Kidney tubule cell (primary cell): ENCODE measurements at regions not wholly inside any gene's neighbourhood (a gene's known extent, or its start where the extent isn't known, plus 50 kb on each side); places are given as distances from the start of the nearest gene placed in this dataset.
"Not testable (repeated sequence)": the region's sequence is repeated elsewhere in the genome, so short reads cannot be mapped to it uniquely, and the experiment has no call there.

Experiments
- DNase-seq: peaks from one replicate; pipeline ENCODE4 v3.0.0-alpha.2; 2018; ENCODE audit warnings: low spot score

DNA sequence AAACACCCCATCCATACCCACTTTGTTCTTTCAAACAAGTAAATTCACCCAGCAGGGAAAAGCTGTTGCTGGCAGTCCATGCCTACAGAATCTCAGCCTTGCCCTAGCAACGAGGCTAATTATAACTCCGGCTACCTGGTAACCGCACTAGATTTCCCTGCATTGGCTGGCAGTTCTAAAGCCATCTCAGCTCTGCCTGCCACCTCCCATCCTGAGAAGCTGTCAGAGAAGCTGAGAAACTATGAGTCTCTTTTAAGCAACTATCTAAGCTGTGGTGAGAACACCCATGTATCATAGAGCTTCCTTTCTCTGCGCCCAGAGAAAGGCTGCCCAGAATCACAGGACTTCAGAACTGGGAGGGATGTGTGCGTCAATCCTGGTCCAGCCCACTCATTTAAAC, 126.5 kb upstream of the NBPF9 start:
- not testable (repeated sequence) for DNase-seq

DNA sequence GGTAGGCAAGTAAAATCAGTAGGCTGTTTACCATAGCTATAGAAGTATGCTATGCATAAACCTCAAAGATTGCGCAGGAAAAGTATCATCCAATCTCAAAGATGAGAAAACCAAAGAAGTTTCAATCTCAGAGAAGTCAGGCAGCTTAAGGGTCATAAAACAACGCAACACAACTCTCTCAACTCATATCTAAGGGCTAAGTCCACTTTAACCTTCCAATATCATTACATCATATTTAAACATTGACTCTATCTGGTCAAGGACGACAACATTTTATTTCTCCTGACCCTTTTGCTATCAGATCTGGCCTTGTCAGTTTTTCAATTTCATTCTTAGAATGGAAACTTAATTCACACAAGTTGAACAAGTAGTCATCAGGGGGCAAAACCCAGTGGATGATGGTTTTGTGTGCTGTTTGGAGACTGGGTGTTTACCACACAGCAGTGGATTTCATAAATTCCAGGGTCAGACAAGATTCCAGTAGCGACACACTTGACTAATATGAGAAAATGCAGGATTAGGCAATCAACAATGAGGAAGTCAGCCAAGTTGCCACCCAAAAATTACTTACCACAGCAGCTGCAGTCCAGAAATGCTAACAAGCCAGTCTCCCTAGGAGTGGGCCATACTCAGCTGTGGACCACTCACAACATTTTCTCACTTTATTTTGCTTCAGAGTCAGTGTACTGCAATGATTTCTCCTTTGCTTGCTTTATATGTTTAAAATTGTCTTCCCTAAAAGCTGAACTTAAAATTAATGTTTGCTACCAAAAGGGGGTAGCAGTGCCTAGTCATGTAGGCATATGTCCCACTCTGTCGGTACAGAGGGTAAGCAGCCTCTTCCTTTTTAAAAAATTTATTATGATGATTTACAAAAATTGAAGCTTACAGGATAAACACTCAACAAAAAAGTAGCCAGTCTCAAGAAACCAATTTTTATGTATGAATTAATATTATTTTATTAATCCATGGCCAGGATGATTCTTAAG, 131.9 kb upstream of the NBPF9 start:
- not testable (repeated sequence) for DNase-seq

DNA sequence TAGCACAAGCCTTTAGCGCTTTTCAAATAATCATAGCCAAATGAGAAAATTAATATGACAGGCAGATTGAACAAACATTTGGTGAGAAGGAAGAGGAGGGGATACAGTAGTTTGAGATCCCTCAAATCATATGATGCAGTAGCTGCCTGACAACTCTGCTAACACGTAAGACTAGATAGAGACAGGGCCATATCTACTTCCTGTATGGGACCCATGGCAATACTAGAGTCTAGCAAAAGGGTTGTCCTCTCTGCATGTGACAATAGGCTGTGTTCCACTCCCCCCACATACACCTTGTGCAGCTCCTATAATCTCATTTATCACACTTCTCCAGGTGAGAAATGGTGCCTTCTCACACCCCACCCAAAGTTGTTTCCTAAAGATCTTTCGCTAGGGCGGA, 134.2 kb upstream of the NBPF9 start:
- not testable (repeated sequence) for DNase-seq

DNA sequence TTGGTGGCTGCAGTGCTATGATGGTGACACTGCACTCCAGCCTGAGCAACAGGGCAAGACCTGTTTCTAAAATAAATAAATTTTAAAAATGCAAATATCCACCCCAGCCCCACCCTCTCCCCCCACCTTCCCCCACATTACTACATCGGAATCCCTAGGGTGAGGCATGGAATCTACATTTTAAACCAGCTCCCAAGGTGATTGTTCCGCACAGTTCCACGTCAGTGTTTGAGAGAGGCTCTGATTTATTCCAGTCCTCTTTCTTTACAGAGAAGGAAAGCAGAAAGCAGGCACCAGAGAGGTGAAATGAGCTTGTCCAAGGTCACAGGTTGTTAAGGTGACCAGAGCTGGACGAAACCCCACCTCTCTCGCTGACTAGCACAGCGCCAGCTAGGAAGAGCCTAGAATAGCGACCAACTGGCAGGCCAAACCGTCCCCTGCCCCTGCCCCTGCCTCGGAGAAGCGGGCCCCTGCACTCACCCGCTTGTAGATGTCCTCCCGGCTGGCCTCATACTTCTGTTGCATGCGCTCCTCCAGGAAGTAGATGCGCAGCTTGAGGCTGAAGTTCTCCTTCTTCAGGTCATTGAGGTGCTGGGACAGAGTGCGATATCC, 136.7 kb upstream of the NBPF9 start:
- not testable (repeated sequence) for DNase-seq

DNA sequence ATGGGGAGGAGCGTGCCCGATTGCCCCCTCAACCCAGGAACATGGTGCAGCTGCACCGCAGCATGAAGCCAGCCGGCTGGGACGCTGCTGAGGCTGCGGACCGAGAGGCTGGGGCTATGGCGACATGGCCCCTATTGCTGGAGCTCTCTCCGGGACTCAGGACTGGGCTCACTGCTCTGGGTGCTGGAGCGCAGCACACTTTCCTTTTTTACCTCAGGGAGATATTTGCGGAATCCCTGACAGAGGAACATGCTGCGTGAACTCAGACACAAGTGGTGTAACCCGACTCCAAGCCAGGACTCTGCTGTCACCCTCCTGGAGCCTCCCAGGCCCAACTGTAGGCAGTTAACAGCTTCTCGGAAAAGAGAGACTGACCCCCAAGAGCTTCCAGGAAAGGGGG, 137.2 kb upstream of the NBPF9 start:
- not testable (repeated sequence) for DNase-seq

DNA sequence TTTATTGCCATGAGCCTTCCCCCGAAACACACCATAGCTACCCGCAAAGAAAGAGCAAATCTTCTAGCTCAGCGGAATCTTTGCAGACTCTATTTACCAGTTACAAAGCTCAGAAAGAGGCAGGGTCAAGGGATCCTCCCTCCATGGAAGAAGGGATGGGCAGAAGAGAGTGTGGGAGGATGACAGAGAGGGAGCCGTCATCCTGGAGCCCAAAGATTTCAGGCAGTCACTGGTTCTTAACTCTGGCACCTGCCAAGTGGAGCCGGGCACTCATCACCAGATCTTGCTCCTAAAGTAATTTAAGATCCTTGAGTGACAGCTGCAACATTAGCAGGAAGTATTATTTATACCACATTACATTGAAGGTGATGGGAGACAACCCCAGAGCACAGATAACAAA, 137.9 kb upstream of the NBPF9 start:
- not testable (repeated sequence) for DNase-seq

DNA sequence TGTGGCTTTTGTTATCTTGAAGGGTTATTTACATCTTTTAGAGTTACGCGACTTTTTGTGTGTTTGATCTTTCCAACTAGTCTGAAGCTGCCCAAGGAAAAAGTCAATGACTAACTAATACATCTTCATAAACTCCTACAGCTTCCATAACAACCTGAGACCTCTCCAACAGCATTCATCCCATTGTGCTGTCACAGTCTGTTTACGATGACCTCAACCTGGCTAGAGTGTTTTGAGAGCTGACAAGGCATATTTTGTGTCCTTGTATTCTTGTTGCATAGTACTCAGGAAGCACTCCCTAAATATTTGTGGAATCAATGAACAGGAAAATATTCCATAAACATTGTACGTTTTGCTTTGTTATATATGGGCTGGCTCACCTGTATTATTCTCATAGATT, 140.2 kb upstream of the NBPF9 start:
- DNase-seq = not testable (repeated sequence)

DNA sequence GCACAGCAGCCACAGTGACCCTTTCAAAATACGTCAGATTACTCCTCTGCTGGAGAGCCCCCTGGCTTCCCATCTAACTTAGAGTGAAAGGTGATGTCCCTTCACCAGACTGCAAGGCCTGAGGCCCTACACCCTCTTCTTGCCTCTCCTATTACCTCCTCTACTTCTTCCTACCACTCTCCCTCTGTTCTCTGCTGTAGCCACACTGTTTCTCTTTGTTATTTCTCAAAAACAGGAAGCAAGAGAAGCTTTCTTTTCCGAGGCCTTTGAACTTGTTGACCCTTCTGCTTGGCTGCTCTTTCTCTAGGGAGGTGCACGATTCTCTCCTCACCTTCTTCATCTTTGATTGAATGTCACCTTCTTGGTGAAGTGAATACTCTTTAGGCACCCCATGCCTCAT, 141.3 kb upstream of the NBPF9 start:
- not testable (repeated sequence) for DNase-seq

DNA sequence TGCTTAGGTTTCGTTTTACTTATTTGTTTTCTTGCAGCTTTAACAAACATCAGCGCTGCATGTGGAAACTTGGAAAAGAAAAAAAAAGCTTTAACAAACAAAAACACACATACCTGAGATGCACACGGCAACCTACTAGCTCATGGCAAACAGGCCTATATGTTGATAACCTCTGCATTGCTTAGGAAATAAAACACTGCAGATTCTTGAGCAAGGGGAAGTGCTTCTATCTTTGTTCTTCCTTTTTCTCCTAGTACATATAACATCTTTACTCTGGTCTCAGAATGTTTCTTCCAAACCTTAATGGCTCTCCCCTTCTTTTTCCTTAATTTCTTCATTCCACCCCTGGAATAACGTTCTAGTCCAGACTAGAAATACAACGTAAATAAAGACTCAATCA, 142.9 kb upstream of the NBPF9 start:
- not testable (repeated sequence) for DNase-seq

DNA sequence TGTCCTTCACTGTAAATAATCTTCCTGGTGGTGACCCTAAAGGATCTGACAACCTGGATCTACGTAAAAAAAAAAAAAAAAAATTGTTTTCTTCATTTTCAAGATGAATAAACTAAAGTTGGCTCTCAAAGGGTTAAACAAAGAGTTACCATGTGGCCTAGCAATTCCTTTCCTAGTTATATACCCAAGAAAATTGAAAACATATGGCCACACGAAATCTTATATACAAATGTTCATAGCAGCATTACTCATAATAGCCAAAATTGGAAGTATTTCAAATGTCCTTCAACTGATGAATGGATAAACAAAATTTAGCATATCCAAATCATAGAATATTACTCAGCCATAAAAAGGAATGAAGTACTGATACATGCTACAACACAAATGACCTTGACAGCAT, 145.3 kb upstream of the NBPF9 start:
- not testable (repeated sequence) for DNase-seq

DNA sequence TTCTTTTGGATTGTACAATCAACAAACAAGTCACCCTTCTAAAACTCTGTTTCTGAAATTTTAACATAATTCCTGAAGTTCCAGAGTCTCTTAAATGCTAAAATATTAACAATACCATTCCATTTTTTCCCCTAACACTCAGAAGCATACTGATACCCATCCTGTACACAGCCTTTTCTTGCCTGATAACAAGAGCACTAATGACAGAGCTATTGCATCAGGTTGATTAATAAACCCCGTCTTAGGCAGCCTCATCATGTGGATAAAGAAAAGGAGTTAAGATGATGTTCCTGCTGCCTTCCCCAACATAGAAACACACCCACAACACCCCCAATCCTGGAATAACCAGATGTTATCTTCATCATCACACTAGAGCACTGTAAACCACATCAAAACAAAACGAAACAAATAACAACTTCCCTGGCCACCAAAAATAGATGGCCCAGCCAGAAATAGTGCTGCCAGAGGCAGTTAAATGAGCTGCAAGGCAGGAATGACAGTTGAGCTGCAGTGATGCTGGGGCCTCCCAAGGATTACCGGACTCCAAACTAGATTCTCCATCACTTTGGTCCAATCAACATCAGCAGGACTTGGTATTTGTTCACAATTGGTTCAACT, 146.6 kb upstream of the NBPF9 start:
- not testable (repeated sequence) for DNase-seq

DNA sequence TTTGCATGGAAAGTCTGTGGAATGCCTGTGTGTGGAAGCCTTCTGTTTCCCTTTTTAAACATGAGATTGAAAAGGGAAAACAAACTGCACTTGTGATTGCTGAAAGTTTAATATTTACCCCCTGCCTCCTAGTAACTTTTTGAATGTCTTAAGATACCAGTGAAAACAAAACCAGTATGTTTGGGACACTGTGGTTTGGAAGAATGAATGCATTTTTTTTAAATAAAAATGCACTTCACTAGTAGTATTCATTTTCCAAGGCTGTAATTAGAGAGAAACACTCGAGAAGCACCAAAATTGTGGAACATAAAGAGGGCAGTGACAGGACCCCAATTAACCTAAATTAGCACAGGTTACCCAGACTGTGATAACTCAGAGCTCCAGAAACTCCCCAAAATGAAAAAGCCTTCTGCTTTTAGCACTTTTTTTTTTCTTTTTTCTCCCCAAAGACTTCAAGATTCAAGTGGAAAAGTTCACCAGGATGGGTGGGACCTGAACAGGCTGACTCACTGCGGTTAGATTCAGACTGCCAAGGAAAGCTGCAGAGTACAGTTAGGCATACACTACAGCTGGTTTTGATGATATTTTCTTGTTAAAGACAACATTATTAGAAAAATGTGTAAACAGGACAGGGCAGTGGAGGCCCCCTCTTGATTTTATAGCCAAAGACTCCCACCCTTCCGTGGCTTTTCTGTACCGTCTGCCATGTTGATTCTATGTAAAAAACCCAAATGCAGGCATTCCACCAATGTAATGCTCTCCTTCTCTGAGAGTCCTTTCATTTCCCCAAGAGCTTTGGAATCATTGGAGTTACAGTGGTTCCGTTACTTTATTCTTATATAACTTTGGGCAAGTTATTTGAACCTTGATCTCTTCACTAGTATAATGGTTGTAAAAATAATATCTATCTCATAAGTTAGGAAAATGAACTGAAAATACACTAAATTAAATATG, 151.8 kb upstream of the NBPF9 start:
- DNase-seq = not testable (repeated sequence)

DNA sequence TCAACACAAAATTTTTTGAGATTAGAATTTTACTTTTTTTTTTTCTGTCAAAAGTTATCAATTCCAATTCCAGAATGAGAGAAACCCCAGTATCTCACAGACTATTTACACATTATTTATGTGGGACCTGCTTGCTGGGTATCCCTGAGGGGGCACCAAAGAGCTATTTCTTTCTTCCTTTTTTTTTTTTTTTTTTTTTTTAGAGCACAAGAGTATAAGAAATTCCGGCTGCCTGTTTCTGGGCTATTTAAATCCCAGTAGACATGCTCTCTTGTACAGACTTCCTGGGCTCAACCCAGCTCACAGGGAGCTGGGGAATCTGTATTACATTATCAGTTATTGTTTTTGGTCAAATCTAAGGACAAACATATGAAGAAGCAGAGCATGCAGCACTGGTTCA, 156.9 kb upstream of the NBPF9 start:
- not testable (repeated sequence) for DNase-seq

DNA sequence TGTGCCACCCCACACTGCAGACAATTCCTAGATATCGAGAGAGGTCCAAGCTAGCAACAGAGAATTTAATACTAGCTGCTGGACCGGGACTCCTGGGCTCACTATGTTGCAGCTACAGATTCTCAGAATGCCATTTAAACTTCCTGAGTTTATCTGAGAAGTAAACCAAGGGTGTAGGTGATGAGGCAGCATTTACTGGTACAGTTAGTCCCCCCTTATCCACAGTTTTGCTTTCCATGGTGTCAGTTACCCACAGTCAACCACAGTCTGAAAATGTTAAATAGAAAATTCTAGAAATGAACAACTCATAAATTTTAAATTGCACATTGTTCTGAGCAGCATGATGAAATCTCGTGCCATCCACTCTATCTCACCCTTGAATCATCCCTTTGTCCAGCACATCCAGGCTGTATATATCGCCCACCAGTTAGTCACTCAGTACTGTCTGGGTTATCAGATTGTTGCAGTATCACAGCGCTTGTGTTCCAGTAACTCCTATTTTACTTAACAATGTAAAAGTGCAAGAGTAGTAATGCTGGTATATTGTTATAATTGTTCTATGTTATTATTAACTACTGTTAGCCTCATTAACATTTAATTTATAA, 157.5 kb upstream of the NBPF9 start:
- DNase-seq = not testable (repeated sequence)

DNA sequence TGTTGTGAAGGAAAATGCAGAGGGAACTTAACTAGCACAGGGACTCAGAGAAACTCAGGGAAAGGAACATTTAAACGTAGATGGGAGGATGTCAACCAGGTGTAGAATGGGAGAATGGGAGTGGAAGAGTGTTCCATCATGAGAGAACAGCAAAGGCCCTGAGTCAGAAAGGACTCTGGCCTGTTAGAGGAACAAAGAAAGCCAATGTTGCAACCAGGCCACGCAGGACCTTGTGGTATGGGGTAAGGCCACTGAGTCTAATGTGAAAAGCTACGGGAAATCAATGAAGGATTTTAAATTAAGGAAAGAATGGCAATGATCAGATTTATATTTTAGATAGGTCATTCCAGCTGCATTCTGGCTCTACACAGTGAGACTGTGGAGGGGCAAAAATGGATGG, 163.9 kb upstream of the NBPF9 start:
- not testable (repeated sequence) for DNase-seq

DNA sequence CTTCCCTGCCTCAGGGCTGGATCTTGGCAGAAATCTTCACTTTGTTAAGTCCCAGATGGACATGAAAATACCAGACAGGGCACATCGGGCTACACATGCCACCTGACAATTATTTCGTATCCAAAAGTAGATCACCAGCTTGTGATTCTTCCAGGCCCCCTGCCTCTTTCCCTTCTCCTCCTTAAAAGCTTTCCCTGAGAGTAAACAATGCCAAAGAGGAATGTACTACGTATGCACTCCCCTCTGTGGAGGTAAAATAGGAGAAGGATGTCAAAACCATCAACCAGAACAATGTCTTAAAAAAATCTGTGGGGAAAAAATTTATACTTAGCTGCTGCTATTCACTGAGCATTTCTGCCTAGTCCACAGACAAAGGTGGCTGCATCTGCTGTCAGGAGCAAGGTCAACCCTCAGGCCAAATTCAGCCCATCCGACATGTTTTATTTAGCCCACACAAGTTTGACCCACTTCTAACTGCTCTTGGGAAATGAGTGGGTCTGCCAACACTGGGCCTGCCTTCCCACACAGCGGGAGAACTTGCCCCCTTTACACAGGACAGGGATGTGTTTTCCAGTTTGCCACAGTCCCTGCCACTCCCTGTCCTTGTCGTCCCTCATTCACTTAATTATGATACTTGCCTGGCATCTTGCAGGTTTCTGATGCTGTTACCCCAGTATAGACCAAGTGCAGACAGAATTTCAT, 165.8 kb upstream of the NBPF9 start:
- DNase-seq = not testable (repeated sequence)

DNA sequence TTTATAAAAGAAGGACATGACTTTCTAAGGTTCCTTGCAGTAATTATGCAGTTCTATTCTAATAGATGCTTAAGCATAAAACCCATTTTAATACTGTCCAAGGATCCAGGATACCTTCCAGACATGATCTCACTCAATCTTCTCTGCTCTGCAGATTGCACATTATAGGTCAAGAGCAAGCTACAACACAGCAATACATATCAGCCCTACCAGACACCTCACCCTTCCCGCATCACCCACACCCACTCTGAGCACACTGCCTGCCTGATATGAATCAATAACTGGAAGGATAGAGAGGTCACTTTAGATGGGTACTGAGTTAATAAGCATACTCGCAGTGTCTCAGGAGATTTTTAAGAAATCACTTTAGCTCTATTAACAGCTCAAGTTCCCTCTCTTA, 166.5 kb upstream of the NBPF9 start:
- not testable (repeated sequence) for DNase-seq

DNA sequence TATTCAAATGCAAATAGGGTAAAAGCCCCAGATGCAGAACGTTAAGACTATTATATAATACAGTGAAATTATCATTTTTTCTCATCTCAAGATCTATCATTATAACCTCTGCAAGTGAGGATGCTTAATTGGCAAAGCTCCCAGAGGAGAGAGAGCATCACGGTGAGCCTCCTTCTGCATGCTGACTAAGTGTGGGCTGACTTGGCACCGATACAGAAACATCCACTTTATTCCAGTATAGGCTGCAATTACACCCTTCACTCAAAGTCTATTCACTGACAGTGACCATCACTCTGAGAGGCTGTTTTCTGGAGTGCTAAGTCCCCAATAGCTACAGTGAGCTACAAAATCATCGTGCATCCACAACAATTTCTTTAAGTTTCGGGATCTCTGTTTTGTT, 171.1 kb upstream of the NBPF9 start:
- DNase-seq = not testable (repeated sequence)

DNA sequence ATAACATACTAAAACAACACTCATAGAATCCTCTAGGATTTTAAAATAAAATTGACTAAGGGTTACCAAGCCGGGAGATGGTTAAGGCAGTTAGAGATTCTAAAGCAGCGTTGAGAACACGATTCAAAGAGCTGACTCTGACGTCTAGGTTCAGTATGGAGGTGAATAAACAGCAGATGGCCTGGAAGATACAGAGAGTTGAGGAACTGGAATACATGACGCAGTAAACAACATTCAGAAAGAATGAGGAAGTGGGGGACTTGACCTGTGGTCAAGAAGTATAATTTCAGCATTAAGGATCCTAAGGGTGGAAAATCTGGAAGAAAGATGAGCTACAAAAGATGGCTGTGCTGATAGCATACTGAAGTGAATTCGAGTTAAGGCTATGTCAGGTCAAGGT, 172.5 kb upstream of the NBPF9 start:
- not testable (repeated sequence) for DNase-seq

DNA sequence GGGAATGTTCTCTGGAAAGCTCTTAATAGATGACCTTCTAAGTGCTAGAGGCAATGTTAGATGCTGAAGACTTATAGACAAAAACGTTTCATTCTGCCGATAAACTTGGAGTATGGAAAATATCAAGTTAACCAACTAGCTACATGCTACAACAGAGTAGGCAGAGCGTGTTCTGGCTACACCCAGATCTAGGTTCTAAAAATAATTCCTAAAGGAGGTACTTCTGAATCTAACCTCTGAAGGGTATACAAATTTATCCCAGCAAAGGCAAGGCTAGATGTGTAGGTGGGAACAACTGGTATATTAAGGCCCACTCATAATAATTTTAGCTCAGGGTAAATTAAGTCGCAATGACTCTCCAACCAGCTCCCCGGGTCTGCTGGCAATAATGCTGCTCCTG, 173.1 kb upstream of the NBPF9 start:
- not testable (repeated sequence) for DNase-seq
